ENCODE measurements at regions not wholly inside any gene's neighbourhood (a gene's known extent, or its start where the extent isn't known, plus 50 kb on each side); places are given as distances from the start of the nearest gene placed in this dataset.

GRCh38 chr13:47837906-47838305 is 163.2 kb downstream of the SUCLA2 start:
- Histone ChIP-seq H2AFZ (ENCODE audit: low read depth, low read length, severe bottlenecking) (no peak overlapping the region), H3K4me2 (ENCODE audit: low read depth, low read length, poor library complexity, severe bottlenecking) (no peak overlapping the region), H3F3A (ENCODE audit: insufficient read depth) (no peaks in the 10 kb centered on the region), H4K20me1 (ENCODE audit: low read depth, low read length) (no peaks in the 10 kb centered on the region), H3K27ac (ENCODE audit: low read depth, low read length) (no peak overlapping the region), H3K9ac (ENCODE audit: low read length) (no peak overlapping the region), H3K79me2 (ENCODE audit: insufficient read depth, low read length) (no peaks in the 10 kb centered on the region), H3K4me3 (ENCODE audit: insufficient read depth, low read length, poor library complexity, severe bottlenecking) (no peak overlapping the region), H3K27me3 (ENCODE audit: low read length) (no peaks in the 10 kb centered on the region), H3K9me3 (ENCODE audit: insufficient read depth, low read length) (no peaks in the 10 kb centered on the region), H3K9me2 (replicated peaks; ENCODE audit: insufficient read depth, low read length) (no peaks in the 10 kb centered on the region), H3K36me3 (ENCODE audit: low read length) (no peaks in the 10 kb centered on the region)
- no peak for TF ChIP-seq EZH2phosphoT487 (conservative IDR thresholded peaks at IDR 0.05; ENCODE audit: low read length)
- TF ChIP-seq, protein P1, sequence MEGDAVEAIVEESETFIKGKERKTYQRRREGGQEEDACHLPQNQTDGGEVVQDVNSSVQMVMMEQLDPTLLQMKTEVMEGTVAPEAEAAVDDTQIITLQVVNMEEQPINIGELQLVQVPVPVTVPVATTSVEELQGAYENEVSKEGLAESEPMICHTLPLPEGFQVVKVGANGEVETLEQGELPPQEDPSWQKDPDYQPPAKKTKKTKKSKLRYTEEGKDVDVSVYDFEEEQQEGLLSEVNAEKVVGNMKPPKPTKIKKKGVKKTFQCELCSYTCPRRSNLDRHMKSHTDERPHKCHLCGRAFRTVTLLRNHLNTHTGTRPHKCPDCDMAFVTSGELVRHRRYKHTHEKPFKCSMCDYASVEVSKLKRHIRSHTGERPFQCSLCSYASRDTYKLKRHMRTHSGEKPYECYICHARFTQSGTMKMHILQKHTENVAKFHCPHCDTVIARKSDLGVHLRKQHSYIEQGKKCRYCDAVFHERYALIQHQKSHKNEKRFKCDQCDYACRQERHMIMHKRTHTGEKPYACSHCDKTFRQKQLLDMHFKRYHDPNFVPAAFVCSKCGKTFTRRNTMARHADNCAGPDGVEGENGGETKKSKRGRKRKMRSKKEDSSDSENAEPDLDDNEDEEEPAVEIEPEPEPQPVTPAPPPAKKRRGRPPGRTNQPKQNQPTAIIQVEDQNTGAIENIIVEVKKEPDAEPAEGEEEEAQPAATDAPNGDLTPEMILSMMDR (IDR thresholded peaks at IDR 0.05; ENCODE audit: insufficient read depth, low read length, poor library complexity, severe bottlenecking): no peak

DNA sequence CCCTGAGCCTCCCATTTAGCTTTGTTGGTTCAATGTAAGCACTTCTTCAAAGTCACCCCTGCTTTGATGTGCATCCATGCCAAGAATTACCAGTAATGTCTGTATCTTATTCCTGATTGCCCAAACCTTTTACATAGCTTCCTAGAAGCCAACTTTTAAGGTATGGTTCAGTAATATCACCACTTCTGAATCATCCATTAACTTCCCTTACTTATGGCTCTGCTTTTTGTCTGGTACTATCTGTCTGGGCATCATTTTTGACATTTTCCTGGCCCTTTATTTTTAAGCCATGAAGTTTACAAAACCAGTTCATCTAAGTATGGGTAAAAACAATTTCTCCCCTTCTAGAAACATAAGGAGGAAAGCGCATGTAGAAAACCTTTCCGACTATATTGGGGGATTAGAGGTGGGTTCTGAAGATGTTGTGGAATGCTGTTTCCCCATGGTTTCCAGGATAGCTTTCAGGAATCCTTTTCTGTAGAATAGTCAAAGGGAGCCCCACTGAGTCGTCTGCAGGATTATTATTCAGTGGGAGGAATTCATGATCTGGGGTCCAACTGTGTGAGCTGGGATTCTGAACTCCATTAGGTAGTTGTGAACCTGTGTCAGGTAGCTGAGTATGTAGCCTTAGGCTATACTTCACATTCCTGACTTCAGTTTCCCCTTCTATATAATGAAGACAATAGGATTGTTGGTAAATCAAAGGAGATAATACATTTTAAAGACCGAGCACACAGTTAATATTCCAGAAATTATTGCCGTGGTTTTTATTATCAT is 163.8 kb downstream of the SUCLA2 start:
- TF ChIP-seq, protein P1 (IDR thresholded peaks at IDR 0.05; ENCODE audit: insufficient read depth, low read length, poor library complexity, severe bottlenecking): no peak
- TF ChIP-seq EZH2phosphoT487 (conservative IDR thresholded peaks at IDR 0.05; ENCODE audit: low read length): no peak
- Histone ChIP-seq H3K9me3 (ENCODE audit: insufficient read depth, low read length) (no peaks in the 10 kb centered on the region), H3K4me2 (ENCODE audit: low read depth, low read length, poor library complexity, severe bottlenecking) (no peak overlapping the region), H3F3A (ENCODE audit: insufficient read depth) (no peaks in the 10 kb centered on the region), H4K20me1 (ENCODE audit: low read depth, low read length) (no peaks in the 10 kb centered on the region), H3K9me2 (replicated peaks; ENCODE audit: insufficient read depth, low read length) (no peaks in the 10 kb centered on the region), H3K9ac (ENCODE audit: low read length) (no peak overlapping the region), H3K79me2 (ENCODE audit: insufficient read depth, low read length) (no peaks in the 10 kb centered on the region), H3K36me3 (ENCODE audit: low read length) (no peaks in the 10 kb centered on the region), H2AFZ (ENCODE audit: low read depth, low read length, severe bottlenecking) (no peak overlapping the region), H3K27me3 (ENCODE audit: low read length) (no peaks in the 10 kb centered on the region), H3K27ac (ENCODE audit: low read depth, low read length) (no peak overlapping the region), H3K4me3 (ENCODE audit: insufficient read depth, low read length, poor library complexity, severe bottlenecking) (no peak overlapping the region)

GRCh38 chr13:47835470-47836228 is 165.4 kb downstream of the SUCLA2 start:
- Histone ChIP-seq H4K20me1 (ENCODE audit: low read depth, low read length) (no peaks in the 10 kb centered on the region), H3K9me3 (ENCODE audit: insufficient read depth, low read length) (no peaks in the 10 kb centered on the region), H3K4me2 (ENCODE audit: low read depth, low read length, poor library complexity, severe bottlenecking) (no peak overlapping the region), H3F3A (ENCODE audit: insufficient read depth) (no peaks in the 10 kb centered on the region), H3K79me2 (ENCODE audit: insufficient read depth, low read length) (no peaks in the 10 kb centered on the region), H3K9me2 (replicated peaks; ENCODE audit: insufficient read depth, low read length) (no peaks in the 10 kb centered on the region), H2AFZ (ENCODE audit: low read depth, low read length, severe bottlenecking) (no peak overlapping the region), H3K9ac (ENCODE audit: low read length) (no peak overlapping the region), H3K4me3 (ENCODE audit: insufficient read depth, low read length, poor library complexity, severe bottlenecking) (no peak overlapping the region), H3K27me3 (ENCODE audit: low read length) (no peaks in the 10 kb centered on the region), H3K27ac (ENCODE audit: low read depth, low read length) (no peak overlapping the region), H3K36me3 (ENCODE audit: low read length) (no peaks in the 10 kb centered on the region)
- no peak for TF ChIP-seq EZH2phosphoT487 (conservative IDR thresholded peaks at IDR 0.05; ENCODE audit: low read length)
- TF ChIP-seq, protein P1 (IDR thresholded peaks at IDR 0.05; ENCODE audit: insufficient read depth, low read length, poor library complexity, severe bottlenecking): no peak
